H1 (cell line): ENCODE measurements at regions not wholly inside any gene's neighbourhood (a gene's known extent, or its start where the extent isn't known, plus 50 kb on each side); places are given as distances from the start of the nearest gene placed in this dataset.

Experiments used
- CTCF ChIA-PET: fragments of 300-600 bp; sonication (Branson Sonifier 250); formaldehyde crosslinking; loops from one replicate; lab custom pipeline; 2021; ENCODE audit not compliant: partially characterized antibody; lab: Charles Lee
- POLR2A ChIA-PET: fragments of 300-600 bp; sonication (Branson Sonifier 250); formaldehyde crosslinking; loops from one replicate; lab custom pipeline; 2021; ENCODE audit warnings: inconsistent platforms; ENCODE audit not compliant: partially characterized antibody; lab: Charles Lee
- DNase-seq, 2 experiments: peaks; one replicate each; pipeline versions ENCODE4 v3.0.0 to v3.0.0-alpha.2; 2010 to 2022; ENCODE audit warnings: low spot score in 2 of 2, low read depth in 1 of 2, mixed read lengths in 1 of 2
- FAIRE-seq: peaks from 2 replicates; lab custom pipeline; 2011; peaks lifted over from hg19 to GRCh38; lab: Jason Lieb, UNC
- H2AFZ ChIP-seq: 2 replicates; pipeline ENCODE4 v1.8.1; 2012; ENCODE audit warnings: low read length, inconsistent platforms
- H2AK5ac ChIP-seq: 2 replicates; pipeline ENCODE4 v1.6.1; 2013; ENCODE audit warnings: low read depth, low read length
- H2BK120ac ChIP-seq: replicated peaks from 2 replicates; pipeline ENCODE3; 2013; ENCODE audit warnings: low read depth, low read length, inconsistent platforms
- H2BK12ac ChIP-seq: 2 replicates; pipeline ENCODE4 v1.6.1; 2013; ENCODE audit warnings: low read depth, low read length
- H2BK15ac ChIP-seq: 2 replicates; pipeline ENCODE4 v1.6.1; 2013; ENCODE audit warnings: low read length
- H2BK20ac ChIP-seq: 2 replicates; pipeline ENCODE4 v1.6.1; 2013; ENCODE audit warnings: low read length
- H2BK5ac ChIP-seq: 2 replicates; pipeline ENCODE4 v1.6.1; 2013; ENCODE audit warnings: low read depth, low read length
- H3K14ac ChIP-seq: 2 replicates; pipeline ENCODE4 v1.6.1; 2013; ENCODE audit warnings: inconsistent platforms; ENCODE audit not compliant: insufficient read length
- H3K18ac ChIP-seq: 2 replicates; pipeline ENCODE4 v1.6.1; 2013; ENCODE audit warnings: low read length; ENCODE audit errors: extremely low read depth
- H3K23ac ChIP-seq: 2 replicates; pipeline ENCODE4 v1.6.1; 2013; ENCODE audit warnings: inconsistent platforms; ENCODE audit not compliant: insufficient read length
- H3K23me2 ChIP-seq: 2 replicates; pipeline ENCODE4 v1.6.1; 2013; ENCODE audit warnings: low read depth, low read length
- H3K27ac ChIP-seq: 2 replicates; pipeline ENCODE4 v1.6.1; 2011; ENCODE audit warnings: low read depth, low read length, inconsistent platforms
- H3K27me3 ChIP-seq, 4 experiments: replicated peaks in 1 of 4; 1 replicate in 1 of 4; 2 replicates in 3 of 4; pipeline versions ENCODE4 v1.6.1 to v1.8.1; 2011 to 2013; ENCODE audit warnings: low read length in 3 of 4, mild to moderate bottlenecking in 3 of 4, inconsistent platforms in 2 of 4, mixed read lengths in 2 of 4, moderate library complexity in 1 of 4; ENCODE audit not compliant: control insufficient read depth in 3 of 4, insufficient read depth in 3 of 4; ENCODE audit errors: extremely low read depth in 1 of 4
- H3K36me3 ChIP-seq, 4 experiments: 2 replicates each; pipeline versions ENCODE4 v1.6.1 to v1.8.1; 2011 to 2013; ENCODE audit warnings: mild to moderate bottlenecking in 4 of 4, low read length in 3 of 4, moderate library complexity in 2 of 4, control low read depth in 1 of 4, inconsistent platforms in 1 of 4; ENCODE audit not compliant: insufficient read depth in 4 of 4, control insufficient read depth in 2 of 4
- H3K4ac ChIP-seq: replicated peaks from 2 replicates; pipeline ENCODE3; 2013; ENCODE audit warnings: low read length, low read depth, mixed read lengths, inconsistent platforms; ENCODE audit not compliant: insufficient read length
- H3K4me1 ChIP-seq, 4 experiments: replicated peaks in 1 of 4; 1 replicate in 1 of 4; 2 replicates in 3 of 4; pipeline versions ENCODE4 v1.6.1 to v1.8.1; 2011 to 2013; ENCODE audit warnings: low read length in 3 of 4, inconsistent platforms in 2 of 4, mixed read lengths in 1 of 4; ENCODE audit not compliant: insufficient read depth in 4 of 4, control insufficient read depth in 3 of 4
- H3K4me2 ChIP-seq, 2 experiments: 2 replicates each; pipeline versions ENCODE4 v1.6.1 to v1.8.1; 2011 to 2013; ENCODE audit warnings: low read depth in 2 of 2, low read length in 2 of 2, control low read depth in 1 of 2, inconsistent platforms in 1 of 2, mild to moderate bottlenecking in 1 of 2; ENCODE audit not compliant: insufficient read depth in 1 of 2
- H3K4me3 ChIP-seq, 4 experiments: fragments of 200-600, 300-600 bp in 1 of 4; sonication (generic), shearing (Covaris generic), sonication (Bioruptor Twin) in 1 of 4; 2 replicates each; pipeline versions ENCODE4 v1.5.1 to v1.8.1; 2011 to 2016; ENCODE audit warnings: low read length in 4 of 4, low read depth in 3 of 4, control low read depth in 2 of 4, inconsistent platforms in 2 of 4, mild to moderate bottlenecking in 2 of 4, mixed read lengths in 1 of 4, moderate library complexity in 1 of 4; ENCODE audit not compliant: insufficient read depth in 2 of 4; ENCODE audit errors: extremely low read depth in 1 of 4
- H3K56ac ChIP-seq: replicated peaks from 2 replicates; pipeline ENCODE3; 2013; ENCODE audit warnings: low read depth, mild to moderate bottlenecking, mixed read lengths, low read length, inconsistent platforms; ENCODE audit not compliant: insufficient read length
- H3K79me1 ChIP-seq: 2 replicates; pipeline ENCODE4 v1.6.1; 2013; ENCODE audit warnings: low read depth, low read length, control low read depth
- H3K79me2 ChIP-seq, 2 experiments: 2 replicates each; pipeline versions ENCODE4 v1.6.1 to v1.8.1; 2012 to 2013; ENCODE audit warnings: low read length in 2 of 2, mild to moderate bottlenecking in 2 of 2, inconsistent platforms in 1 of 2; ENCODE audit not compliant: insufficient read depth in 2 of 2, control insufficient read depth in 1 of 2
- H3K9ac ChIP-seq, 4 experiments: replicated peaks in 1 of 4; 1 replicate in 1 of 4; 2 replicates in 3 of 4; pipeline versions ENCODE4 v1.6.1 to v1.8.1; 2011 to 2013; ENCODE audit warnings: low read depth in 3 of 4, low read length in 3 of 4, control low read depth in 2 of 4, mild to moderate bottlenecking in 2 of 4, moderate library complexity in 2 of 4, inconsistent platforms in 1 of 4; ENCODE audit errors: extremely low read depth in 1 of 4
- H3K9me3 ChIP-seq, 2 experiments: 2 replicates each; pipeline versions ENCODE4 v1.6.1 to v1.8.1; 2012 to 2013; ENCODE audit warnings: mild to moderate bottlenecking in 2 of 2, moderate library complexity in 2 of 2, control low read depth in 1 of 2, inconsistent platforms in 1 of 2, low read depth in 1 of 2, low read length in 1 of 2, mixed read lengths in 1 of 2; ENCODE audit not compliant: insufficient read depth in 2 of 2
- H4K20me1 ChIP-seq, 2 experiments: replicated peaks in 1 of 2; 2 replicates each; pipeline versions ENCODE3 to v1.8.1; 2011 to 2013; ENCODE audit warnings: inconsistent platforms in 2 of 2, low read length in 2 of 2, mild to moderate bottlenecking in 1 of 2; ENCODE audit not compliant: insufficient read depth in 2 of 2, control insufficient read depth in 1 of 2
- H4K5ac ChIP-seq: 2 replicates; pipeline ENCODE4 v1.6.1; 2013; ENCODE audit warnings: low read length, low read depth, mixed read lengths, inconsistent platforms; ENCODE audit not compliant: insufficient read length
- H4K8ac ChIP-seq: 2 replicates; pipeline ENCODE4 v1.8.0; 2013; ENCODE audit warnings: mild to moderate bottlenecking, moderate library complexity, low read length, inconsistent platforms; ENCODE audit not compliant: insufficient read depth; ENCODE audit errors: extremely low read depth
- H4K91ac ChIP-seq: replicated peaks from 2 replicates; pipeline ENCODE3; 2013; ENCODE audit warnings: low read length, mixed read lengths, inconsistent platforms; ENCODE audit not compliant: insufficient read length
- BCL11A ChIP-seq, 2 experiments: IDR thresholded peaks; one replicate each; pipeline ENCODE4 v1.6.1; 2011; ENCODE audit warnings: low read depth in 2 of 2, low read length in 2 of 2, mild to moderate bottlenecking in 2 of 2
- CBX5 ChIP-seq: fragments of 300-800, 300-1000 bp; sonication (generic); IDR thresholded peaks from 2 replicates; pipeline ENCODE4 v1.7.1; 2016; ENCODE audit warnings: antibody characterized with exemption, low read length, low read depth
- CBX8 ChIP-seq: fragments of 300-800, 300-1000 bp; sonication (generic); IDR thresholded peaks from 2 replicates; pipeline ENCODE4 v1.7.1; 2016; ENCODE audit warnings: low read depth, low read length, borderline replicate concordance
- CTBP2 ChIP-seq: IDR thresholded peaks from 2 replicates; pipeline ENCODE4 v1.7.0; 2011; ENCODE audit warnings: borderline replicate concordance, mild to moderate bottlenecking, moderate library complexity, mixed read lengths, low read length; ENCODE audit not compliant: insufficient read depth, insufficient read length
- CTCF ChIP-seq, 3 experiments: IDR thresholded peaks; 1 replicate in 2 of 3; 2 replicates in 1 of 3; pipeline versions ENCODE4 v1.5.1 to v1.6.1; 2011; ENCODE audit warnings: low read length in 3 of 3, mild to moderate bottlenecking in 3 of 3, inconsistent platforms in 2 of 3, low read depth in 1 of 3, moderate library complexity in 1 of 3; ENCODE audit not compliant: insufficient read depth in 1 of 3; ENCODE audit errors: control extremely low read depth in 1 of 3
- NANOG ChIP-seq: IDR thresholded peaks from 2 replicates; pipeline ENCODE4 v1.6.1; 2011; ENCODE audit warnings: low read length, low read depth, mild to moderate bottlenecking, inconsistent platforms; ENCODE audit not compliant: insufficient read depth, poor library complexity, severe bottlenecking
- PHF8 ChIP-seq: fragments of 200-600 bp; sonication (generic); conservative IDR thresholded peaks from 2 replicates; pipeline ENCODE4 v1.7.1; 2012; ENCODE audit warnings: low read depth, mild to moderate bottlenecking, inconsistent platforms, low read length, moderate library complexity
- RNF2 ChIP-seq: fragments of 200-900, 300-1000 bp; sonication (generic); IDR thresholded peaks from 2 replicates; pipeline ENCODE4 v1.7.1; 2016; ENCODE audit warnings: borderline replicate concordance, low read depth, mild to moderate bottlenecking, antibody characterized with exemption, low read length; ENCODE audit not compliant: poor library complexity, severe bottlenecking; ENCODE audit errors: missing control alignments
- TAF1 ChIP-seq: IDR thresholded peaks from 2 replicates; pipeline ENCODE4 v1.6.1; 2011; ENCODE audit warnings: mild to moderate bottlenecking, low read depth, low read length
- TCF12 ChIP-seq: IDR thresholded peaks from 2 replicates; pipeline ENCODE4 v1.6.1; 2011; ENCODE audit warnings: low read depth, mild to moderate bottlenecking, low read length
- WGBS, 2 experiments: shearing (Covaris generic) in 1 of 2; methylation state at CpG; one replicate each; pipeline versions ENCODE4 v1.1.6 to v1.1.7; 2013 to 2015; ENCODE audit warnings: low lambda C conversion rate in 2 of 2, mixed read lengths in 2 of 2, inconsistent platforms in 1 of 2, low coverage in 1 of 2, missing lambda C conversion rate in 1 of 2; ENCODE audit not compliant: insufficient replicate concordance in 2 of 2, insufficient coverage in 1 of 2, insufficient read length in 1 of 2; ENCODE audit errors: extremely low coverage in 1 of 2, missing lambda C conversion rate in 1 of 2; 5-methylcytosine and 5-hydroxymethylcytosine counted together
- TF ChIP-seq, protein P1 (sequence below): IDR thresholded peaks from 2 replicates; pipeline ENCODE4 v1.6.1; 2012; ENCODE audit warnings: inconsistent platforms

DNA sequence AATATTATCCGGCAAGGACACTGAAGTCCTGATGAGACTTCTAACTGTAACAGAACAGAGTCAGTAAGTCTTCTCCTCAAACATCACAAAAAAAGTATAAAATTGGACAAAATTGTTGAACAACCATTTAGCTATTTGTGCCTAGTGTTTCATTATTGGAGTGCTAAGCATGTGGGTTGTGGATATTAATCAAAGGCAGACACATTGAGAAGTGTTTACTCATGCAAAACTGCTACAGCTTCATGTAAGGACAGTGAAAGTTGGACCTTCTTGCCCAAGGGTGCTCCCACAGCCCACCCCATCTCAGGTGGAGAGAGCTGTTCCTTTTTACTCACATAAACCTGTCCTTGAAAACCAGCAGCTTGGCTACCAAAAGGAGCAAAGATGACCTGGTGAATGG lies 355.1 kb upstream of the DAB2 start:
- Histone ChIP-seq H2BK20ac (0 out of 2 replicates have a peak overlapping the region, but pooled peaks have one; percentile 34), H2BK5ac (no peak overlapping the region), H3K4me1 (peaks cover 0 to 6% (median under 1%) of the 10 kb centered on the region in 4 experiments; a peak in 1 of 7 replicates), H3K4me2 (no peak overlapping the region), H3K23me2 (no peaks in the 10 kb centered on the region), H4K91ac (no peak overlapping the region), H3K36me3 (no peaks in the 10 kb centered on the region), H2BK15ac (no peak overlapping the region), H4K5ac (no peak overlapping the region), H3K27me3 (no peaks in the 10 kb centered on the region), H3K56ac (no peak overlapping the region), H3K27ac (no peak overlapping the region), H2BK12ac (no peak overlapping the region), H3K9ac (no peak overlapping the region), H2AFZ (no peak overlapping the region), H2AK5ac (no peak overlapping the region), H4K8ac (no peak overlapping the region), H3K18ac (no peak overlapping the region), H2BK120ac (no peak overlapping the region), H3K4ac (no peak overlapping the region), H4K20me1 (no peaks in the 10 kb centered on the region), H3K14ac (no peak overlapping the region), H3K9me3 (no peaks in the 10 kb centered on the region), H3K4me3 (no peak overlapping the region), H3K79me2 (no peaks in the 10 kb centered on the region), H3K23ac (no peak overlapping the region), H3K79me1 (no peaks in the 10 kb centered on the region)
- ChIA-PET CTCF (no interaction called here), POLR2A (no interaction called here)
- WGBS, 2 experiments: 86% methylated on average over 1 of the region's 1 CpG; no CpG with 5 or more reads in 1 of the 2 experiments
- FAIRE-seq (peak; percentile 55), DNase-seq (no peak)
- TF ChIP-seq TAF1 (no peak), CTCF (IDR thresholded peaks at IDR 0.05; ENCODE audit: control extremely low read depth in 1 of 3, insufficient read depth in 1 of 3, low read depth in 1 of 3, low read length in 3 of 3) (no peak), TCF12 (no peak), RNF2 (no peak), CBX5 (no peak), PHF8 (no peak), CBX8 (no peak), CTBP2 (no peak), NANOG (no peak), BCL11A (IDR thresholded peaks at IDR 0.05; ENCODE audit: low read depth in 2 of 2, low read length in 2 of 2) (no peak)
- TF ChIP-seq, protein P1, sequence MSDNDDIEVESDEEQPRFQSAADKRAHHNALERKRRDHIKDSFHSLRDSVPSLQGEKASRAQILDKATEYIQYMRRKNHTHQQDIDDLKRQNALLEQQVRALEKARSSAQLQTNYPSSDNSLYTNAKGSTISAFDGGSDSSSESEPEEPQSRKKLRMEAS: no peak
